ENCODE measurements at regions not wholly inside any gene's neighbourhood (a gene's known extent, or its start where the extent isn't known, plus 50 kb on each side); places are given as distances from the start of the nearest gene placed in this dataset.
"Not testable (repeated sequence)": the region's sequence is repeated elsewhere in the genome, so short reads cannot be mapped to it uniquely, and the experiment has no call there.

GRCh38 chr3:74039105-74039504, 414.4 kb upstream of the PDZRN3 start:
- DNase-seq: no peak

- DNase-seq: no peak
Measured at GRCh38 chr3:74036568-74036967, 411.8 kb upstream of the PDZRN3 start.

- DNase-seq: no peak
Measured at GRCh38 chr3:74036102-74036501, 411.4 kb upstream of the PDZRN3 start.

- no peak for DNase-seq
Measured at GRCh38 chr3:74033806-74034205, 409.1 kb upstream of the PDZRN3 start.

GRCh38 chr3:74033381-74033780, 408.6 kb upstream of the PDZRN3 start:
- DNase-seq: no peak

- no peak for DNase-seq
Measured at GRCh38 chr3:74027121-74027520, 402.4 kb upstream of the PDZRN3 start.

- no peak for DNase-seq
Measured at GRCh38 chr3:74023395-74023794, 398.7 kb upstream of the PDZRN3 start.

GRCh38 chr3:74021449-74021848, 396.7 kb upstream of the PDZRN3 start:
- no peak for DNase-seq

- no peak for DNase-seq
Measured at GRCh38 chr3:74009961-74010844, 385.5 kb upstream of the PDZRN3 start.

GRCh38 chr3:74004386-74004785, 379.6 kb upstream of the PDZRN3 start:
- DNase-seq: no peak

- no peak for DNase-seq
Measured at GRCh38 chr3:74003734-74004133, 379.0 kb upstream of the PDZRN3 start.

GRCh38 chr3:74001436-74001835, 376.7 kb upstream of the PDZRN3 start:
- DNase-seq: no peak

GRCh38 chr3:74000725-74001124, 376.0 kb upstream of the PDZRN3 start:
- peak; percentile 12 for DNase-seq

- DNase-seq: no peak
Measured at GRCh38 chr3:73999501-73999900, 374.8 kb upstream of the PDZRN3 start.

GRCh38 chr3:73990691-73991090, 365.9 kb upstream of the PDZRN3 start:
- DNase-seq: not testable (repeated sequence)

- DNase-seq: no peak
Measured at GRCh38 chr3:73966733-73967132, 342.0 kb upstream of the PDZRN3 start.

- DNase-seq: no peak
Measured at GRCh38 chr3:73964818-73965217, 340.1 kb upstream of the PDZRN3 start.

- DNase-seq: no peak
Measured at GRCh38 chr3:73955494-73956070, 330.8 kb upstream of the PDZRN3 start.

GRCh38 chr3:73954506-73954905, 329.8 kb upstream of the PDZRN3 start:
- no peak for DNase-seq

- DNase-seq: no peak
Measured at GRCh38 chr3:73952781-73953180, 328.0 kb upstream of the PDZRN3 start.

GRCh38 chr3:73950865-73951558, 326.3 kb upstream of the PDZRN3 start:
- no peak for DNase-seq

GRCh38 chr3:73945541-73945940, 320.8 kb upstream of the PDZRN3 start:
- no peak for DNase-seq

- DNase-seq: no peak
Measured at GRCh38 chr3:73939985-73940384, 315.2 kb upstream of the PDZRN3 start.

- no peak for DNase-seq
Measured at GRCh38 chr3:73933585-73933984, 308.8 kb upstream of the PDZRN3 start.

All from EL (cell line).